H9 (cell line): ENCODE measurements at regions not wholly inside any gene's neighbourhood (a gene's known extent, or its start where the extent isn't known, plus 50 kb on each side); places are given as distances from the start of the nearest gene placed in this dataset.

ENCODE experiments used
- DNase-seq: peaks from one replicate; pipeline ENCODE4 v3.0.0-alpha.2; 2017
- H2AFZ ChIP-seq: one replicate; pipeline ENCODE4 v1.6.1; 2013; ENCODE audit warnings: mild to moderate bottlenecking, low read length, control low read depth, moderate library complexity
- H2AK5ac ChIP-seq: 2 replicates; pipeline ENCODE4 v1.6.1; 2013; ENCODE audit warnings: low read length, control low read depth, mixed read lengths; ENCODE audit not compliant: insufficient read length
- H2BK120ac ChIP-seq: one replicate; pipeline ENCODE4 v1.6.1; 2013; ENCODE audit warnings: low read depth, mild to moderate bottlenecking, low read length, control low read depth, inconsistent platforms; ENCODE audit not compliant: poor library complexity, severe bottlenecking
- H2BK12ac ChIP-seq: 2 replicates; pipeline ENCODE4 v1.6.1; 2013; ENCODE audit warnings: low read length, control low read depth, mixed read lengths, low read depth; ENCODE audit not compliant: insufficient read length
- H2BK15ac ChIP-seq: 2 replicates; pipeline ENCODE4 v1.6.1; 2013; ENCODE audit warnings: low read depth, low read length, control low read depth
- H2BK20ac ChIP-seq: one replicate; pipeline ENCODE4 v1.6.1; 2013; ENCODE audit warnings: low read depth, mild to moderate bottlenecking, low read length, control low read depth, inconsistent platforms; ENCODE audit not compliant: poor library complexity, severe bottlenecking
- H2BK5ac ChIP-seq: 2 replicates; pipeline ENCODE4 v1.6.1; 2013; ENCODE audit warnings: low read length, control low read depth, mixed read lengths; ENCODE audit not compliant: insufficient read length
- H3K14ac ChIP-seq: 2 replicates; pipeline ENCODE4 v1.6.1; 2013; ENCODE audit warnings: low read length, control low read depth; ENCODE audit not compliant: insufficient read depth
- H3K18ac ChIP-seq: 2 replicates; pipeline ENCODE4 v1.6.1; 2013; ENCODE audit warnings: low read depth, mild to moderate bottlenecking, mixed read lengths, low read length, control low read depth; ENCODE audit not compliant: insufficient read length
- H3K23ac ChIP-seq: 2 replicates; pipeline ENCODE4 v1.6.1; 2013; ENCODE audit warnings: low read length, control low read depth, mixed read lengths, low read depth; ENCODE audit not compliant: insufficient read length
- H3K23me2 ChIP-seq: 2 replicates; pipeline ENCODE4 v1.6.1; 2013; ENCODE audit warnings: low read depth, mild to moderate bottlenecking, mixed read lengths, low read length, control low read depth; ENCODE audit not compliant: insufficient read length, poor library complexity, severe bottlenecking
- H3K27ac ChIP-seq: 2 replicates; pipeline ENCODE4 v1.5.1; 2013; ENCODE audit warnings: low read length, control low read depth, mixed read lengths, low read depth; ENCODE audit not compliant: insufficient read length
- H3K27me3 ChIP-seq: 2 replicates; pipeline ENCODE4 v1.6.1; 2013; ENCODE audit warnings: low read length, control low read depth, inconsistent platforms; ENCODE audit not compliant: insufficient read depth
- H3K4ac ChIP-seq: 2 replicates; pipeline ENCODE4 v1.6.1; 2013; ENCODE audit warnings: low read depth, mild to moderate bottlenecking, control low read depth, inconsistent platforms, low read length, moderate library complexity
- H3K4me1 ChIP-seq: 2 replicates; pipeline ENCODE4 v1.6.1; 2013; ENCODE audit warnings: low read length, control low read depth, inconsistent platforms; ENCODE audit not compliant: insufficient read depth
- H3K4me2 ChIP-seq: 2 replicates; pipeline ENCODE4 v1.6.1; 2013; ENCODE audit warnings: low read length, control low read depth, mixed read lengths; ENCODE audit not compliant: insufficient read length, insufficient read depth
- H3K56ac ChIP-seq: 2 replicates; pipeline ENCODE4 v1.6.1; 2013; ENCODE audit warnings: low read depth, mild to moderate bottlenecking, mixed read lengths, low read length, control low read depth; ENCODE audit not compliant: insufficient read length
- H3K79me1 ChIP-seq: 2 replicates; pipeline ENCODE4 v1.6.1; 2013; ENCODE audit warnings: low read depth, mild to moderate bottlenecking, moderate library complexity, low read length, control low read depth, inconsistent platforms; ENCODE audit not compliant: insufficient read depth, poor library complexity, severe bottlenecking
- H3K79me2 ChIP-seq: 2 replicates; pipeline ENCODE4 v1.6.1; 2013; ENCODE audit warnings: low read length, control low read depth, inconsistent platforms; ENCODE audit not compliant: insufficient read depth
- H3K9ac ChIP-seq: 2 replicates; pipeline ENCODE4 v1.6.1; 2013; ENCODE audit warnings: low read length, control low read depth, mixed read lengths; ENCODE audit not compliant: insufficient read length; ENCODE audit errors: extremely low read depth
- H3K9me3 ChIP-seq: one replicate; pipeline ENCODE4 v1.6.1; 2013; ENCODE audit warnings: low read depth, low read length, inconsistent platforms; ENCODE audit not compliant: control insufficient read depth
- H3T11ph ChIP-seq: one replicate; pipeline ENCODE4 v1.6.1; 2013; ENCODE audit warnings: mild to moderate bottlenecking, low read length, control low read depth, inconsistent platforms
- H4K20me1 ChIP-seq: one replicate; pipeline ENCODE4 v1.6.1; 2013; ENCODE audit not compliant: control insufficient read depth, insufficient read length, insufficient read depth
- H4K5ac ChIP-seq: 2 replicates; pipeline ENCODE4 v1.6.1; 2013; ENCODE audit warnings: low read depth, mild to moderate bottlenecking, mixed read lengths, low read length, control low read depth; ENCODE audit not compliant: insufficient read length
- H4K8ac ChIP-seq: replicated peaks from 2 replicates; pipeline ENCODE4 v1.6.1; 2013; ENCODE audit warnings: low read length, control low read depth, mixed read lengths, low read depth; ENCODE audit not compliant: insufficient read length
- H4K91ac ChIP-seq: 2 replicates; pipeline ENCODE4 v1.6.1; 2013; ENCODE audit warnings: low read depth, mild to moderate bottlenecking, moderate library complexity, mixed read lengths, low read length, control low read depth; ENCODE audit not compliant: insufficient read length
- H3K27ac Mint-ChIP-seq, 3 experiments: 2 replicates in 2 of 3; 3 replicates in 1 of 3; pipeline ENCODE4 v1.8.0; 2020 to 2021; ENCODE audit warnings: mixed read lengths in 3 of 3, mild to moderate bottlenecking in 1 of 3, moderate library complexity in 1 of 3
- H3K27me3 Mint-ChIP-seq: 2 replicates; pipeline ENCODE4 v1.8.0; 2021; ENCODE audit warnings: low read depth, mild to moderate bottlenecking, moderate library complexity, mixed read lengths
- H3K36me3 Mint-ChIP-seq, 3 experiments: 2 replicates in 2 of 3; 3 replicates in 1 of 3; pipeline ENCODE4 v1.8.0; 2020 to 2021; ENCODE audit warnings: low read depth in 3 of 3, mixed read lengths in 3 of 3; ENCODE audit not compliant: insufficient read depth in 1 of 3
- H3K4me1 Mint-ChIP-seq, 2 experiments: 2 replicates each; pipeline ENCODE4 v1.8.0; 2020; ENCODE audit warnings: mixed read lengths in 2 of 2
- H3K4me3 Mint-ChIP-seq, 2 experiments: 2 replicates in 1 of 2; 3 replicates in 1 of 2; pipeline ENCODE4 v1.8.0; 2020 to 2021; ENCODE audit warnings: mild to moderate bottlenecking in 2 of 2, mixed read lengths in 2 of 2, moderate library complexity in 1 of 2
- H3K9me3 Mint-ChIP-seq, 2 experiments: 2 replicates in 1 of 2; 3 replicates in 1 of 2; pipeline ENCODE4 v1.8.0; 2020; ENCODE audit warnings: mild to moderate bottlenecking in 2 of 2, mixed read lengths in 2 of 2, moderate library complexity in 1 of 2
- WGBS: extraction: QIAGEN DNeasy Blood & Tissue Kit; methylation state at CpG from one replicate; pipeline ENCODE4 v1.1.7; 2013; ENCODE audit warnings: missing lambda C conversion rate, low lambda C conversion rate, mixed read lengths; ENCODE audit not compliant: insufficient read length; ENCODE audit errors: extremely low coverage; 5-methylcytosine and 5-hydroxymethylcytosine counted together
- TF ChIP-seq, protein P1 (sequence below): fragments of 200-600 bp; sonication (generic); conservative IDR thresholded peaks from 3 replicates; pipeline ENCODE4 v1.8.0; 2021; ENCODE audit warnings: antibody characterized with exemption, mild to moderate bottlenecking

DNA sequence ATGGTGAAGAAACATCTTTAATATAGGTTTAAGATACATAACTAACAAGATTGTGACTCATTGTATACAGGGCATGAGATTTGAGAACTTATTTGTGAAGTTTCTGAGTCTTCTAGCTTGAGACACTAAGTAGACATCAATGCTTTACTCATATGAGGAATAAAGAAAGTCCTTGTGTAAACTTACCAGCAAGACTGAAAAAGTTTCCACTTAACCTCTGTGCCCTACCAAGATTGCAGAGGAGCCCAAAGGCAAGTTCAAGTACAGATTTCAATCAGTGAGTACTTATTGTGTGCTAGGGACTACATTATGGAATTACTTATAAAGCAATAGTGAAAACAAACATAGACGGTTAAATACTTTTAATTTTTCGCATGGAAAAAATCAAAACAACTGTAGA, 1041.2 kb upstream of the CELF4 start:
- H3K23me2 ChIP-seq = no peaks in the 10 kb centered on the region
- TF ChIP-seq, protein P1, sequence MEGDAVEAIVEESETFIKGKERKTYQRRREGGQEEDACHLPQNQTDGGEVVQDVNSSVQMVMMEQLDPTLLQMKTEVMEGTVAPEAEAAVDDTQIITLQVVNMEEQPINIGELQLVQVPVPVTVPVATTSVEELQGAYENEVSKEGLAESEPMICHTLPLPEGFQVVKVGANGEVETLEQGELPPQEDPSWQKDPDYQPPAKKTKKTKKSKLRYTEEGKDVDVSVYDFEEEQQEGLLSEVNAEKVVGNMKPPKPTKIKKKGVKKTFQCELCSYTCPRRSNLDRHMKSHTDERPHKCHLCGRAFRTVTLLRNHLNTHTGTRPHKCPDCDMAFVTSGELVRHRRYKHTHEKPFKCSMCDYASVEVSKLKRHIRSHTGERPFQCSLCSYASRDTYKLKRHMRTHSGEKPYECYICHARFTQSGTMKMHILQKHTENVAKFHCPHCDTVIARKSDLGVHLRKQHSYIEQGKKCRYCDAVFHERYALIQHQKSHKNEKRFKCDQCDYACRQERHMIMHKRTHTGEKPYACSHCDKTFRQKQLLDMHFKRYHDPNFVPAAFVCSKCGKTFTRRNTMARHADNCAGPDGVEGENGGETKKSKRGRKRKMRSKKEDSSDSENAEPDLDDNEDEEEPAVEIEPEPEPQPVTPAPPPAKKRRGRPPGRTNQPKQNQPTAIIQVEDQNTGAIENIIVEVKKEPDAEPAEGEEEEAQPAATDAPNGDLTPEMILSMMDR = no peak
- H3K9me3 Mint-ChIP-seq = no peaks in the 10 kb centered on the region
- no peak overlapping the region for H3K4me2 ChIP-seq
- H3K56ac ChIP-seq = no peak overlapping the region
- no peak overlapping the region for H3K4me3 Mint-ChIP-seq
- H3K23ac ChIP-seq = no peak overlapping the region
- H3K14ac ChIP-seq = no peak overlapping the region
- no CpG with 5 or more reads among the region's 2 CpGs for WGBS
- no peaks in the 10 kb centered on the region for H3K79me1 ChIP-seq
- H4K8ac ChIP-seq = no peak overlapping the region
- H4K5ac ChIP-seq = no peak overlapping the region
- H2BK12ac ChIP-seq = no peak overlapping the region
- H3K27me3 Mint-ChIP-seq = no peaks in the 10 kb centered on the region
- no peak overlapping the region for H3K9ac ChIP-seq
- no peaks in the 10 kb centered on the region for H3K4me1 ChIP-seq
- H3T11ph ChIP-seq = no peak overlapping the region
- no peaks in the 10 kb centered on the region for H3K36me3 Mint-ChIP-seq
- H3K9me3 ChIP-seq = no peaks in the 10 kb centered on the region
- no peak overlapping the region for H2BK20ac ChIP-seq
- H3K4ac ChIP-seq = no peak overlapping the region
- no peaks in the 10 kb centered on the region for H4K20me1 ChIP-seq
- DNase-seq = no peak
- no peaks in the 10 kb centered on the region for H3K27me3 ChIP-seq
- H3K27ac Mint-ChIP-seq = no peak overlapping the region
- no peak overlapping the region for H3K18ac ChIP-seq
- no peak overlapping the region for H2BK120ac ChIP-seq
- no peak overlapping the region for H3K27ac ChIP-seq
- no peak overlapping the region for H2AK5ac ChIP-seq
- no peaks in the 10 kb centered on the region for H3K79me2 ChIP-seq
- H2BK15ac ChIP-seq = no peak overlapping the region
- no peak overlapping the region for H4K91ac ChIP-seq
- peaks cover 4 to 11% of the 10 kb centered on the region in 2 experiments for H3K4me1 Mint-ChIP-seq
- no peak overlapping the region for H2BK5ac ChIP-seq
- H2AFZ ChIP-seq = no peak overlapping the region
